ENCODE measurements at regions not wholly inside any gene's neighbourhood (a gene's known extent, or its start where the extent isn't known, plus 50 kb on each side); places are given as distances from the start of the nearest gene placed in this dataset.
"Not testable (repeated sequence)": the region's sequence is repeated elsewhere in the genome, so short reads cannot be mapped to it uniquely, and the experiment has no call there.

DNA sequence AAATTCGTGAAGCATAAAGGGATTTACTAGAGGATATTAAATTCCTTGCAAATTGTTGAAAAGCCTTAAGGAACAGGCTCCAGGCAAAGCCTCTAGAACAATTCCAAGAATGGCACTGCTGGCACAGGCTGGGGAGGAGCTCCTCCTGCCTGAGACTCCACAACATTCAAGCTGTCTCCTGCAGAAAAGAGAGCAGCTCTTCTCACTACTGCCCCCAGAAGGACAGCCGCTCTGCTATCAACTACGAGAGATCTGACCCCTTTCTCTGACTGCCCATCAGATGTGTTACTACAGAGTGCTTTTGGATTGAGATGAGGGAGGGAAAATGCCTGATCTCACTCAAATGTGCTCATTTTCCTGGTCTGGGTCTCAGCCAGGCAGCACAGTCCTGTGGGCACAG, 269.9 kb downstream of the RPIA start:
- H3K27me3 ChIP-seq (replicated peaks; ENCODE audit: insufficient read depth, low read depth, low read length, poor library complexity), result peaks cover 10% of the 10 kb centered on the region
- intact Hi-C loops (cut with micrococcal nuclease; ENCODE audit: unreplicated experiment); CTCF ChIA-PET; H3K4me1 ChIP-seq (ENCODE audit: insufficient read depth, low read length, poor library complexity, severe bottlenecking); H3K27ac ChIP-seq (ENCODE audit: low read depth, low read length, poor library complexity, severe bottlenecking); BruUV-seq (replicated peaks); H3K4me3 ChIP-seq (ENCODE audit: low read depth, low read length, poor library complexity, severe bottlenecking); DNase-seq (ENCODE audit: low spot score); POLR2A ChIA-PET (ENCODE audit: low non-redundant PET); H3K36me3 ChIP-seq (ENCODE audit: insufficient read depth, low read length, poor library complexity, severe bottlenecking); H3K9me3 ChIP-seq (ENCODE audit: low read depth, low read length, poor library complexity, severe bottlenecking): not testable (repeated sequence)
- TF ChIP-seq, protein P1, sequence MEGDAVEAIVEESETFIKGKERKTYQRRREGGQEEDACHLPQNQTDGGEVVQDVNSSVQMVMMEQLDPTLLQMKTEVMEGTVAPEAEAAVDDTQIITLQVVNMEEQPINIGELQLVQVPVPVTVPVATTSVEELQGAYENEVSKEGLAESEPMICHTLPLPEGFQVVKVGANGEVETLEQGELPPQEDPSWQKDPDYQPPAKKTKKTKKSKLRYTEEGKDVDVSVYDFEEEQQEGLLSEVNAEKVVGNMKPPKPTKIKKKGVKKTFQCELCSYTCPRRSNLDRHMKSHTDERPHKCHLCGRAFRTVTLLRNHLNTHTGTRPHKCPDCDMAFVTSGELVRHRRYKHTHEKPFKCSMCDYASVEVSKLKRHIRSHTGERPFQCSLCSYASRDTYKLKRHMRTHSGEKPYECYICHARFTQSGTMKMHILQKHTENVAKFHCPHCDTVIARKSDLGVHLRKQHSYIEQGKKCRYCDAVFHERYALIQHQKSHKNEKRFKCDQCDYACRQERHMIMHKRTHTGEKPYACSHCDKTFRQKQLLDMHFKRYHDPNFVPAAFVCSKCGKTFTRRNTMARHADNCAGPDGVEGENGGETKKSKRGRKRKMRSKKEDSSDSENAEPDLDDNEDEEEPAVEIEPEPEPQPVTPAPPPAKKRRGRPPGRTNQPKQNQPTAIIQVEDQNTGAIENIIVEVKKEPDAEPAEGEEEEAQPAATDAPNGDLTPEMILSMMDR (conservative IDR thresholded peaks at IDR 0.05; ENCODE audit: low read depth, low read length), result peak; percentile 29; the same call in 1 of the 2 replicates

DNA sequence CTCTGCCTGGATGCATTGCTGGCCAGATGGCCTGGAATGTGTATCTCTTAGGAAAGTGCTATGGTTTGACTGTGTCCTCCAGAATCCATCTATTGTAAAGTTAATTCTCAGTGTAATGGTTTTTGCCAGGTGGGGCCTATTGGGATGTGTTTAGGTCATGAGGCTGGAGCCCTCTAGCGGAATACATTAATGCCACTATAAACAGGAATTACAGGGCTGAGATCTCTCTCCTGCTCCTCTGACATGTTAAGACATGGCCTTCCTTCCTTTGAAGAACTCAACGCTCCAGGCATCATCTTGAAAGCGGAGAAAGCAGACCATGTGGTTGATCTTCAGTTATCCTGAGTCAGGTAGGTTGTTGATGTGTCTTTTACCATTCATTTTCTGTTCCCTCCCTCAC, 276.4 kb downstream of the RPIA start:
- no peak overlapping the region for H3K27ac ChIP-seq (ENCODE audit: low read depth, low read length, poor library complexity, severe bottlenecking)
- no TSS peak for BruUV-seq (replicated peaks)
- POLR2A ChIA-PET (ENCODE audit: low non-redundant PET), result no interaction called here
- CTCF ChIA-PET, result no interaction called here
- H3K36me3 ChIP-seq (ENCODE audit: insufficient read depth, low read length, poor library complexity, severe bottlenecking), result no peaks in the 10 kb centered on the region
- H3K4me3 ChIP-seq (ENCODE audit: low read depth, low read length, poor library complexity, severe bottlenecking), result no peak overlapping the region
- TF ChIP-seq EZH2 (IDR thresholded peaks at IDR 0.05; ENCODE audit: borderline replicate concordance, low read depth, low read length, poor library complexity, severe bottlenecking), result no peak
- TF ChIP-seq, protein P1 (conservative IDR thresholded peaks at IDR 0.05; ENCODE audit: low read depth, low read length), result no peak
- no peak for DNase-seq (ENCODE audit: low spot score)
- H3K9me3 ChIP-seq (ENCODE audit: low read depth, low read length, poor library complexity, severe bottlenecking), result no peaks in the 10 kb centered on the region
- peaks cover 13% of the 10 kb centered on the region for H3K27me3 ChIP-seq (replicated peaks; ENCODE audit: insufficient read depth, low read depth, low read length, poor library complexity)
- intact Hi-C loops (cut with micrococcal nuclease; ENCODE audit: unreplicated experiment), result no loop called here
- no peaks in the 10 kb centered on the region for H3K4me1 ChIP-seq (ENCODE audit: insufficient read depth, low read length, poor library complexity, severe bottlenecking)

DNA sequence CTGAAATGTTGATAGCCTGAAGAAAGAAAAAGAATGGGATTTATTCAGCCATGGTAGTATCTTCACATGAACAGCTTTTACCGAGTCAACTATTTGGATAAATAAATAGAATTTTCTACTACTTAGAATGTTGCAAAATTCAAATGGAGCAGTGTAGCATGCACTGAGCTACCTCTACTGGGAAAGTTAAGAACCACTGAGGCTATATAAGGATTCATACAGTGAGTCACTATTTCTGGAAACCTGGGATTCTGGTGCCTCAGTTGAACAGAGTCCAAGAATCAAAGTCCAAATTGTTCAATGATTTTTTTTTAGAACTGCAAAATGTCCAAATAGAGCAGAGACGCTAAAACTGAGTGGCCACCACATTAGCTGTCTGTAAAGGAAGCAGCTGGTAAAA, 286.5 kb downstream of the RPIA start:
- BruUV-seq (replicated peaks); H3K36me3 ChIP-seq (ENCODE audit: insufficient read depth, low read length, poor library complexity, severe bottlenecking); H3K27ac ChIP-seq (ENCODE audit: low read depth, low read length, poor library complexity, severe bottlenecking); DNase-seq (ENCODE audit: low spot score); CTCF ChIA-PET; H3K4me3 ChIP-seq (ENCODE audit: low read depth, low read length, poor library complexity, severe bottlenecking); POLR2A ChIA-PET (ENCODE audit: low non-redundant PET); H3K27me3 ChIP-seq (replicated peaks; ENCODE audit: insufficient read depth, low read depth, low read length, poor library complexity); H3K9me3 ChIP-seq (ENCODE audit: low read depth, low read length, poor library complexity, severe bottlenecking); intact Hi-C loops (cut with micrococcal nuclease; ENCODE audit: unreplicated experiment); H3K4me1 ChIP-seq (ENCODE audit: insufficient read depth, low read length, poor library complexity, severe bottlenecking): not testable (repeated sequence)

DNA sequence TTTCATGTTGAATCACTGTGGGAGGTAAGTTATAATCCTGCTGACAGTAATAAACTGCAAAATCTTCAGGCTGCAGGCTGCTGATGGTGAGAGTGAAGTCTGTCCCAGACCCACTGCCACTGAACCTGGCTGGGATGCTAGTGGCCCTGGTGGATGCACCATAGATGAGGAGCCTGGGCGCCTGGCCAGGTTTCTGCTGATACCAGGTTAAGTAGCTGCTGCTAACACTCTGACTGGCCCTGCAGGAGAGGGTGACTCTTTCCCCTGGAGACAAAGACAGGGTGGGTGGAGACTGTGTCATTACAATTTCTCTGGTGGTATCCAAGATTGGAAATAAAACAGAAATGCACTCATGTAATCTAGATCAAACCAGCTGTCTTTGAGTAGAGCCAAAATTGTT, 287.0 kb downstream of the RPIA start:
- CTCF ChIA-PET, result not testable (repeated sequence)

DNA sequence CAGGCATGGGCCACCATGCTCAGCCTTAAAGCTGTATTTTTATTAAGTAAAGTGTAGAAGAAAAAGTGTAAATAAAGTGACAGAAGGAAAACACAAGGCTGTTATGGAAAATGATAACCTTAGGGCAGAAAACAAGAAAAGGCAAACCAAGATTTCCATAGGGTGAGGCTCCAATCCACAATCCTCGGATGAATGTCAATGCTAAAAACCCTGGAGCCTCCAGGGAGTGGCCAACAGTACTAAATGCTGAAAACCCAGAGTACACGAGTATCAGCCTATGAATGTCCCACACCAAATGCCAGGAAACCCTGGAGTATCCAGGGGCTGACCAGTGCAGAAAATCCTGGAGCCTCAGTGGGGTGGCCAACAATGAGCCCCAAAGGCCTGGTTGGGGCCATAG, 292.6 kb downstream of the RPIA start:
- H3K9me3 ChIP-seq (ENCODE audit: low read depth, low read length, poor library complexity, severe bottlenecking); H3K4me3 ChIP-seq (ENCODE audit: low read depth, low read length, poor library complexity, severe bottlenecking); intact Hi-C loops (cut with micrococcal nuclease; ENCODE audit: unreplicated experiment); H3K27me3 ChIP-seq (replicated peaks; ENCODE audit: insufficient read depth, low read depth, low read length, poor library complexity); H3K4me1 ChIP-seq (ENCODE audit: insufficient read depth, low read length, poor library complexity, severe bottlenecking); H3K36me3 ChIP-seq (ENCODE audit: insufficient read depth, low read length, poor library complexity, severe bottlenecking); H3K27ac ChIP-seq (ENCODE audit: low read depth, low read length, poor library complexity, severe bottlenecking); CTCF ChIA-PET; DNase-seq (ENCODE audit: low spot score); BruUV-seq (replicated peaks); POLR2A ChIA-PET (ENCODE audit: low non-redundant PET): not testable (repeated sequence)

More for the DNA sequence above, 287.0 kb downstream of the RPIA start:
- H3K4me1 ChIP-seq (ENCODE audit: insufficient read depth, low read length, poor library complexity, severe bottlenecking); POLR2A ChIA-PET (ENCODE audit: low non-redundant PET); intact Hi-C loops (cut with micrococcal nuclease; ENCODE audit: unreplicated experiment); H3K4me3 ChIP-seq (ENCODE audit: low read depth, low read length, poor library complexity, severe bottlenecking); H3K27me3 ChIP-seq (replicated peaks; ENCODE audit: insufficient read depth, low read depth, low read length, poor library complexity); H3K9me3 ChIP-seq (ENCODE audit: low read depth, low read length, poor library complexity, severe bottlenecking); H3K36me3 ChIP-seq (ENCODE audit: insufficient read depth, low read length, poor library complexity, severe bottlenecking); DNase-seq (ENCODE audit: low spot score); BruUV-seq (replicated peaks); H3K27ac ChIP-seq (ENCODE audit: low read depth, low read length, poor library complexity, severe bottlenecking): not testable (repeated sequence)

Data from A673 (cell line).